Retinal pigment epithelial cell (primary cell): ENCODE measurements at regions not wholly inside any gene's neighbourhood (a gene's known extent, or its start where the extent isn't known, plus 50 kb on each side); places are given as distances from the start of the nearest gene placed in this dataset.

ENCODE experiments used
- DNase-seq: peaks from one replicate; pipeline ENCODE4 v3.0.0-alpha.2; 2010; ENCODE audit warnings: low read depth
- H3K4me3 ChIP-seq: 2 replicates; pipeline ENCODE4 v1.5.1; 2011; ENCODE audit warnings: mild to moderate bottlenecking, low read length, control low read depth, moderate library complexity
- TF ChIP-seq, protein P1 (sequence below): conservative IDR thresholded peaks from 2 replicates; pipeline ENCODE4 v1.5.1; 2011; ENCODE audit warnings: low read depth, low read length, control low read depth, inconsistent platforms

DNA sequence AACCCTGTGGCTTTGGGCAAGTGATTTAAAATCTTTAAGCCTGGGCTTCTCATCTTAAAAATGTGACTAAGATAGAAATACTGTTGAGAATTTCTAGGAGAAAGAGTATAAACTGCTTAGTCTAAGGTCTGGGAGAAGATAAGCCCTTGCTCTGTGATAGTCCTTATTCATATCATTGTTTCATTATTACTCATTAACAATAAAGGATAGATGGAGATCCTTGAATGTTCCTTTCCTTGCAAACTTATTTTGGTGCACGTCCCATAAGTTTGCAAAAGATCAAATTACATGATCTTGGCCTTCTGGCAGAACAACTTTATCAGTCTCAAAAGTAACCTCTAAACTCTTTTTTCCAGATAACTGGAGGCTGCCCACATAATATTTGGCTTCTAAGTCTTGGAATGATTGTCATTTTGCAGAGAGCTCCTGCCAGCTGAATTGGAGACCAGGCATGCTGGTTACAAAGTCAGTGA lies 138.3 kb downstream of the FAM124B start:
- no peak for DNase-seq
- TF ChIP-seq, protein P1, sequence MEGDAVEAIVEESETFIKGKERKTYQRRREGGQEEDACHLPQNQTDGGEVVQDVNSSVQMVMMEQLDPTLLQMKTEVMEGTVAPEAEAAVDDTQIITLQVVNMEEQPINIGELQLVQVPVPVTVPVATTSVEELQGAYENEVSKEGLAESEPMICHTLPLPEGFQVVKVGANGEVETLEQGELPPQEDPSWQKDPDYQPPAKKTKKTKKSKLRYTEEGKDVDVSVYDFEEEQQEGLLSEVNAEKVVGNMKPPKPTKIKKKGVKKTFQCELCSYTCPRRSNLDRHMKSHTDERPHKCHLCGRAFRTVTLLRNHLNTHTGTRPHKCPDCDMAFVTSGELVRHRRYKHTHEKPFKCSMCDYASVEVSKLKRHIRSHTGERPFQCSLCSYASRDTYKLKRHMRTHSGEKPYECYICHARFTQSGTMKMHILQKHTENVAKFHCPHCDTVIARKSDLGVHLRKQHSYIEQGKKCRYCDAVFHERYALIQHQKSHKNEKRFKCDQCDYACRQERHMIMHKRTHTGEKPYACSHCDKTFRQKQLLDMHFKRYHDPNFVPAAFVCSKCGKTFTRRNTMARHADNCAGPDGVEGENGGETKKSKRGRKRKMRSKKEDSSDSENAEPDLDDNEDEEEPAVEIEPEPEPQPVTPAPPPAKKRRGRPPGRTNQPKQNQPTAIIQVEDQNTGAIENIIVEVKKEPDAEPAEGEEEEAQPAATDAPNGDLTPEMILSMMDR: no peak

GRCh38 chr2:224261326-224261725 lies 140.6 kb downstream of the FAM124B start:
- no peak for DNase-seq
- no peak overlapping the region for H3K4me3 ChIP-seq
- TF ChIP-seq, protein P1: no peak

More for the DNA sequence above, 138.3 kb downstream of the FAM124B start:
- no peak overlapping the region for H3K4me3 ChIP-seq

DNA sequence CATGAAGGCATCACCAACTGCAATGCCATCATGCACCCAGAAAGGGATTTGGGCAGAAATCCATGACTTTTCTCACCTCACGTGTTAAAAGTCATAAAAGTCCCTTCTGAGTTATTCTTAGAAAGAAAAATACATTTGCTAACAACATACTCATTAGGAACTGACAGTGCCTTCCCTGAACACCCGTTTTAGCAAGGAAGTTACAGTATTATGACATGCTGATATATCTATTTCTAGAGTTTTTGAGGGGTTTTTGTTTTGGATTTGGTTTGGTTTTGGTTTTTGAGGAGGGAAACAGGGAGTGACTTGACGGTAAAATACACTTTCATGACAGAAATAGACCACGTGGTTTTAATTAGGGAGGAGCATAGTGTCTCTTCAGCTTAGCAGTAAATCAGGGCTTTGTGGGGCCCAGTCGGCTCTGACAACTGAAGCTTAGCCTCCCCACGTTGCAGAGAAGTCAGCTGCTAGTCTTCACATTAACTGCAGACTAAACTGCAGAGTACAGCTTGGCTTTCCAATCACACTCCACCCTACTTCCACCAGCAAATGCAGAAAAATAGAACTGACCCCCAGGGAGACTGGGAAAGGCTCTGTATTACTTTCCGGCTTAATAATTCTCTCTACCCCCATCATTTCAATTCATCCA lies 141.4 kb downstream of the FAM124B start:
- TF ChIP-seq, protein P1: no peak
- H3K4me3 ChIP-seq: no peak overlapping the region
- DNase-seq: no peak

GRCh38 chr2:224259831-224260230 lies 142.1 kb downstream of the FAM124B start:
- H3K4me3 ChIP-seq: no peak overlapping the region
- no peak for DNase-seq
- TF ChIP-seq, protein P1: no peak

DNA sequence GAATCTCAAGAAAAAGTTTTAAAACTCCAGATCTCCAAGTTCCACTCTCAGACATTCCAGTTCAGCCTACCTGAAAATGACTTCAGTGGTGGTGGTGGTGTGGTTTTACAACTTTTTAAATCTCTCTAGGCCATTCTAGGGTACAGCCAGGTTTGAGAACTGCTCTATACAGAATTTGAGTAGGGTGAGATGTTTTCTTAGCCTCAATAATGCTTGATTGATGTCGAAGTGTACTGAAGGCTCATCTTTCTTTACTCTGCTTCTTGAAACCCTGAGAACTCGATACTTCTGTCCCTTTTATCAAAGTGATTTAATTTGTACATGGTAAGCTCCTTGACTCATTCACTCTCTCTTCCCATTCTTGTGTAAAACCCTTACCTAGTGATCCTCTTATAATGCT lies 143.8 kb downstream of the FAM124B start:
- DNase-seq: no peak
- H3K4me3 ChIP-seq: no peak overlapping the region
- TF ChIP-seq, protein P1: no peak

DNA sequence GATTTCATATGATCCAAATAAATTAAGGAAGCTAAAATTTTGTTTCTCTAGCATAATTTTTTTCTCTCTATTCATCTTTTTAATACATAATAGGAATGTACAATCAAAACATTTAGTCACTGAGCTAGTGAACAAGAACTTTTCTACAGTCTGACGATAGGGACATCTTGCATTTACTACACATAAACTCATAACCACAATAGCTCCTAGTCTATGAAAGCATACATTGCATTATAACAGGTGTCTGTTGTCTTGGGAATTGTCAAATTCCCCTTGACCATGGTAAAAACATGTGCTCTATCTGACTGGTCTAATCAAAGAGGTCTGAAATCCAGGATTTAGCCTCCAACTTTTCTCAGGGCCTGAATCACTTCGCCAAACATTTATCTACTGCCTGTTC lies 144.8 kb downstream of the FAM124B start:
- no peak overlapping the region for H3K4me3 ChIP-seq
- DNase-seq: no peak
- TF ChIP-seq, protein P1: no peak

- no peak for DNase-seq
- no peak overlapping the region for H3K4me3 ChIP-seq
- TF ChIP-seq, protein P1: no peak
These were observed 148.4 kb downstream of the FAM124B start for GRCh38 chr2:224253464-224253863.
